CD4-positive, alpha-beta T cell treated with Interleukin-4 for 1 hour (primary cell): ENCODE measurements at regions not wholly inside any gene's neighbourhood (a gene's known extent, or its start where the extent isn't known, plus 50 kb on each side); places are given as distances from the start of the nearest gene placed in this dataset.

Source experiments
- DNase-seq, 2 donors: peaks; one replicate each; pipeline ENCODE4 v3.0.0-alpha.2; 2020 to 2022

DNA sequence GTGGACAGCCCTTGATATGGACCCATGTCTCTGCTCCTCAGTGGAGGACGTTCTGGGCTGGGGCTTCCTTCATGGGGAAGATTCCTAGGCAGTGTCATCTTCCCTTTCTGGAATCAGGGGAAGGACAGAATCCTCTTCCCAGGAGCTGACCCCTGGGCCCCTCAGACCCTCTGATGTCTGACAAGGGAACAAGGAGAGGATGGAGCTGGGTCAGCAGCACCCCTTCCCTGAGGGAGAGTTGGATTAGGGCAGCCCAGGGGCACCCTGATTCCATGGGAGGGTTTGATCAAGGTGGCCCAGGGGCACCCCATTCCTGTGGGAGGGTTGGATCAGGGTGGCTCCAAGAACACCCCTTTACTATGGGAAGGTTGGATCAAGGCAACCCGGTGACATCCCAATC, 86.5 kb downstream of the ACKR3 start:
- no peak for DNase-seq

DNA sequence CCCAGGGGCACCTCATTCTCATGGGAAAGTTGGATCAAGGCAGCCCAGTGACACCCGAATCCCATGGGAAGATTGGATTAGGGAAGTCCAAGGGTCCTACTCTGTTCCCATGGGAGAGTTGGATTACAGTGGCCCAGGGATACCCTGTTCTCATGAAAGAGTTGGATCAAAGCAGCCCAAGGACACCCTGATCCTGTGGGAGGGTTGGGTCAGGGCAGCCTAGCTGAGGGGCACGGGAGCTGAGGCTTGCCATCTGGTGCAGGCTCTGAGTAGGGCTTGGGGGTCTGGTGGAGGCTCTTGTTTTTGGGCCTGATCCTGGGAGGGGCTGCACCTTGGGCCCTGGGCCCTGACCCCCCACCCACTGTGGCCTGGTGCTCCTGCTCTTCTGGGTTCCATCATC, 87.1 kb downstream of the ACKR3 start:
- DNase-seq: no peak

DNA sequence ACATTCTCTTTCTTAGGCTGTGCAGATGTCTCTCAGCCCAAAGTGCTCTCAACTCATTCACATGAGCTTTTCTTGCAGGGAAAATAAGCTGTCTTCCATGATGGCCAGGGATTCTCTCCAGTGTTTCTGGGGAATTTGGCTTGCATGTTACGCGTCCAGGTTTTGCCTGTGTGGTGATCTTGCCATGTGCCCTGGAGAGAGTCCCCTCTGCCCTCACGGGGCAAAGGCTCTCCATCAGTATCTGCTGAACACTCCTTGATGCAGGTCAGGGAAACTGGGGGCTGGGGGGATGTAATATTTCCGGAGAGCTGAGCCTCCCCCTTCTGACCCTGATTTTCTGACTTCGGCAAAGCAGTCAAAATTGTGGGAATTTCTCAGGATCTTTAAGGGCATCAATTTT, 87.6 kb downstream of the ACKR3 start:
- no peak for DNase-seq

DNA sequence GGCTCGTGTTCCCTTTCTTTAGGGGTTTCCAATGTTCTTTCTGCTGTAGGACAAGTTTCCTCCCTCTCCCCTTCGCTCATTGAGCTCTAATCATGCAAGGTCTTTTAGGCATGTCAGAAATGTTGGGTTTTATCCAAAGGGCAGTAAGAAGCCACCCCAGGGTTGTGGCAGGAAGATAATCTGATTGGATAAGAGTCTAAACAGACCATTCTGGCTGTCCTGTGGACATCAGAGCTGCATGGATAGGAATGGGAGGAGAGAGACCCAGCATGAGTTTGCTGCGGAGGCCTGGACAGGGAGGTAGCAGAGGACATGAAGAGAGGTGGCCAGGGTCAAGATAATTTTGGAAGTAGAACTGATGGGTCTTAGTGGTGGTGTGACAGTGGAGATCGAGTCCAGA, 88.2 kb downstream of the ACKR3 start:
- DNase-seq: no peak

DNA sequence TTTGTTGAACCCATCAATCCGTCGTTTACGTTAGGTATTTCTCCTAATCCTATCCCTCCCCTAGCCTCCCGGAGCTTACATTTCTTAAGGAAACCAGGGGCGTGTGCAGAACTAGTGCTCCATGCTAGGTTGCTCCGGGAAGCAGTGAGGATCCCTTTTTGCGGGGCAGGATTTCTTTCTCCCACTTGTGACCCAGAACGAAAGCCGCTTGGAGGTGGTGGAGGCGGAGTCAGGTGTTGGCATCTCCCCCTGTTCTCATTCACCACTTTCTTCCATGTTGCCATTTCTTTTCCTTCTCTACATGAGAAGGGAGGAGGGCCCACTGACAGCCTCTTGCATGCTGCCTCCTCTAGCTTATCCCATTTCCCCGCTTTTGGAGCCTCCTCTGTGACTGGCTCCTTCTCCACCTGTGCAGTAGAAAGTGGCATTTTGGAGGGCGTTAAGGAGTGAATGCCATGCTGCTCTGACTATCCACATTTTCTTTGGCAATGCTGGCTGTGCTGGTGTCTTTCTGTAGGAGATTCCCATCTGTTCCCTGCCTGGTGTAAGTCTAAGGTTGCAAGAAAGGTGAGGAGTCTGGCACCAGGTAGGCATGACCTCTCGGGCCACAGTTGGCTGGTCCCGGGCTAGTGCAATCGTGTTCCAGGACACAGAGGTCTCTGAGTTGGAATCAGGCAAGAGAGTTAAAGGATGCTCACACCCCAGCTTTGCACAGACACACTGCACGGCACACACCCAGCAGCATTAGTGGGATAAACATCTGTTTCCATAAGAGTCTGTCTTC, 89.5 kb downstream of the ACKR3 start:
- no peak for DNase-seq

DNA sequence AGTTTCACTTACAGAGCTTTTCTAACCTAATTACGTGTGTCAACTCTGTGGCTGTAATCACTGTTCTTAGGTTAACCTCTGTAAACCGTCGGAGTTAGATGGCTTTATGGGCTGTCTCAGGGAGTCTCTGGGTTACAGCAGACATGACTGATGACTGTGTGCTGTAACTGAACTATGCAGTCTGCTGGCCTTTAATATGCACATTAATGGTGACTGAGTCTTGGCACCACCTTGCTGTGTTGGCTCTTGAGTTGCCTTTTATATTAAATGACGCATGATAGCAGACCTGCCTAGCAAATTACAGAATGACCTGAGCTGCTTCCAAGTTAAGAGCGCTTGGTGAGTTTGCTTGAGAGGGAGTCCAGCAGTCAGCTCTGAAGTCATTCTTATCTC, 90.1 kb downstream of the ACKR3 start:
- no peak for DNase-seq

DNA sequence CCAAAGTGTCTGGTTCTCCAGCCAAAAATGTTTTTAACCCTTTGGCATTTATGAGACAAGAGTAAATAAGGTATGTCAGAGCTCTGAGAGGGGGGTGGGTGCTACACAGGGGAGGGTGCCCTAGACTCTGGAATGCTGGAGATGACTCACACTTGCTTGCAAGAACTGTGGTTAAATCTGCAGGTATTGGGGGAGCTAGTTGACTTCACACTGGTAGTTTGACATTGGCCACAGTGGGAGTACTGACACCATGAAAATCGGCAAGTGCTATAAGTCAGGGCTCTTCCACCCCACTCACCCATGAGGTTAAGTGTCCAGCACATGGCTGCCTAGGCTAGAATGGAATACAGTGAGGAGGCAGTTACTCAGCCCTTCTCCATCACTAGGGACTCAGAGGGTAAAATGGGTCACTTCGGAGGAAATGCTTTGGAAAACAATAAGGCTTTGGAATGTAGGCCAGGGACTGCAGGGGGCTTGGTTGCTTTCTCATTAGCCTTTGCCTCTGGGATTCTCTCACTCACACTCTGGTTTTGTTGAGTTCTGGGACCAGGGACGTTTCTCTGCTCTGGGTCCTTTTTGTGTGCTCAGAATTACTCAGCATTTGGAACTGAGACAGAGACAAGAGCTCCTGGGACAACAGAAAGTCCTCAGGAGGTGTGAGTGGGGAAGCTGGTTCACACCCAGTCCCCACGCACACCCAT, 91.6 kb downstream of the ACKR3 start:
- DNase-seq: no peak

DNA sequence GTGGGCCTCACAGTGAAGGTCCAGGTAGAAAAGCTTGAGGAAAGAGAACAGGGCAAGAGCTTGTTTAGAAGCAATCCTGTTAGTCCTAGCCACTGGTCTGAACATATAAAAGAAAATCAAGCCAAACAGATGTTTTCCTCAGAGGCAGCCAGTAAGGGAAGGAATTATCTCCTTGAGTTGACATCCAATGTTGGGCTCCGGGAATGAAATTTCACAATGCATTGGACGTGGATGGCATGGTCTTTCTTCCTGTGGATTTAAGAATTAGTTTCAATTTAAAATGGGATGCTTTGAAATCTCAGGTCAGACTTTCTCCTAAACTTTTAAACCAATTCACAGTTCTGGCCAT, 92.1 kb downstream of the ACKR3 start:
- no peak for DNase-seq

DNA sequence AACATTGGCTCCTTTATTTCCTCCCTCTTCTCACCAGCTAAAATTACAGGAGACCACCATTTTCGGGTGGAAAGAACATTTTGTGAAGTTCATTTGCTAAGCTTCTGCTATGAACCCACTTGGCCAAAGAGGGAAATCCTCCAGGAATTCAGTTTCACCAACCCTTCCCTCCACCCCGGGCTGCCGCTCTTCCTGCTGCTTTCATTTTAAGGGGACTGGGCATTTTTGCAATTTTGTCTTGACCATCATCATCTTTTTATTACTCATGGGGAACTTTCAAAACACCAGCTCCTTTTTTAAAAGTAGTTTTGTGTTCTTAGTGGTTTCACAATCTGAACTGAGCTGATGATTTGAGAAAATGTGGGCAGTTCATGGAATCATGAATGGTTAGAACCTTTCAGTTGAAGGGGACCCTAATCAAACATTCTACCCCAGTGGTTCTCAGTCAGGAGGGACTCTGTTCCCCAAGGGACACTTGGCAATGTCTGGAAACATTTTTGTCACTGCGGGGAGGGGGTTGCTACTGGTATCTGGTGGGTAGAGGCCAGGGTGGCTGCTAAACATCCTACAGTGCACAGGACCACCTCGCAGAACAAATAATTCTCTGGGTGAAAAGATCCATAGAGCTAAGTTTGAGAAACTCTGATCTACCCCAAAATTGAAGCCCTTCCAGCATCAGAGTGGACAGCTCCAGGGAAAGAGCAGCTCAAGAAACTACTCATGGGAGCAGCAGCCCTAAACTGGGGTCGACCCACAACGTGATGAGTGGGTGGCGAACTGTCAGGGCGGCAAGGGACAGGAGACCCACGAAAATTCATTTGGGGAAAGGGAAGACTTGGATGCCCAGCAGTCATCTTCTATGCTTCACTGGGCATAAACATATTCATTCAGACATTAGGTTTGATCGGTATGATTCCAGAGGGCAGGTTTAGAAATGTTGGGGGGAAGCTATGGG, 92.9 kb downstream of the ACKR3 start:
- DNase-seq: no peak

DNA sequence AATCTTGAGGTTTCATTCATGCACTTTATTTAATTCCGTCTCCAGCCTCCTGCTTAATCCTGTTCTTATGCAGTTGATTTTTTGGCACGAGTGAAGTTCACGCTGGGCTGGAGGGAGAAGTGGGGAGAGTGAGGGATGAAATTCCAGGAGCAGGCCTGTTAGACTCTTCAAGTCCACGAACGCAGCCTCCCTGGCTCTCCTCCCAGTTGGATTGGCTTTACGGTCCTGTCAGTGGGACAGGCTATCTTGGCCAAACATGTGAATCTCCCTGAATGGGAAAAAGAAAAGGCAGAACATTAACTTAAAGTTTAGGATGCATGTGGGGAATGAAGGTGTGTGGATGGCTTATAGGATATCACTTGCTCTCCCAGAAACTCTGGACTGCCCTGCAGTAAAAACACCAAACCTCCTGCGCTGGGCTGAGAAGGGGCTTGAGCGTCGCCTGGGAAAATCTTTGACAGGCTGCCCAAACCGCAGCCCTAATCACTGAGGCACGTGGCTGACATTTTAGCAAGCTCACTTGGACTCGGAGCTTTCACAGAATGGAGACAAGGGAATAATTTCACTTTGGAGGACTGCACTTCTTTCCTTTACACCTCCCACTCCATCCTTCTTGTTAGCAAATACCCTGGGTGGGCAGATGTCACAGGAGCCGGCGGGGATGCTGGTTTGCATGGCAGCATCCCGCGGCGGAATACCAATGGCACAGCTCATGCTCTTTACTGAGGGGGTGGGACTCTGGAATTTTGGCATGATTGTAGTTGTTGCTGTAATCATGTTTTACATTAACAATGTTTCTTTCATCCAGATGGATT, 93.9 kb downstream of the ACKR3 start:
- no peak for DNase-seq

DNA sequence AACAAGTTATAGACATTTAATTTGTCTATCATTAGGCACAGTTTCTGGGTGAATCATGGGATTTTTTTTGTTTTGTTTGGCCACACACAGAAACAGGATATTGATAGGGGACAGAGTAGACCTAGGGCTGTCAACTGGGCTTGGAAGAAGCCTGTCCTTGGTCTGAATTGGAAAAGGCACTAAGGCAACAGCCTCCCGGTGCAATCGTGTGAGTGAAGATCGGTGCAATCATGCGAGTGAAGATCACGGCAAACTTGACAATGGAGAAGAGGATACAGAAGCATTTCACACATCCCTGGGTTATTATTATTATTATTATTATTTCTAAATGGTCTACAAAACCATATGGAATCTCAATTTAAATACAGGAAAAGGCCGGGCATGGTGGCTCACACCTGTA, 94.5 kb downstream of the ACKR3 start:
- DNase-seq: no peak

DNA sequence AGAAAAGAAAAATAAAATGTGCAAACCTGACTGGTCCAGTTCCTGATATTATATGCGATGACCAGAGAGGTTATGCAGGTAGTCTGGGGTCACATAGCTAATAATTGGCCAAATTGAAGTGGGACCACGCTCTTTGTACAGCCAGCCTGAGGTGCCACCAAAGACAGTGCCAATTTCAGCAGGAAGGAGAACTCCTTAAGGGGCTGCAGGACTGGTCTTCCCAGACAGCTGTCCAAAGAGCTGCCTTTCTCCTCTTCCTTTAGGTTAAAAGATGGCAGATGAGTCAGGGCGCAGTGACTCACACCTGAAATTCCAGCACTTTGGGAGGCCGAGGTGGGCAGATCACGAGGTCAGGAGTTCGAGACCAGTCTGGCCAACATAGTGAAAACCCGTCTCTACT, 95.5 kb downstream of the ACKR3 start:
- no peak for DNase-seq

DNA sequence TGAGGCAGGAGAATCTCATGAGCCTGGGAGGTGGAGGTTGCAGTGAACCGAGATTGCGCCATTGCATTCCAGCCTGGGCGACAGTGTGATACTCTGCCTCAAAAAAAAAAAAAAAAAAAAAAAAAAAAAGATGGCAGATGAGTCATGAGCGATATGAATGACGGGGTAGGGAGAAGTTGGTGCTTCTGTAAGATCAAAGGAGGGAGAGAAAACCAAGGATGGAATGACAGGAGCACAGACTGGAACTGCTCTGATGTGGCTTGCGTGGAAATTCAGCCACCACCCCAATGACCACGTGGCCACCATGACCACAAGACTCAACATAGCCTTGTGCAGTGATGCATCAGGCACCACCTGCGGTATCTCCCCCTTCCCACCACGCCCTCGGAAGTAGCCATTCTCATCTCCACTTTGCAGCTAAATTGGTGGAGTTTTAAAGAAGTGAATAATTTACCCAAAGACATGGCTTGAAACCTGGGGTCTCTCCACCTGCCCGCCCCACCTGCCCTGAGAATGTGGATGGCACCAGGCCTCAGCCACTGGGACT, 96.0 kb downstream of the ACKR3 start:
- no peak for DNase-seq

DNA sequence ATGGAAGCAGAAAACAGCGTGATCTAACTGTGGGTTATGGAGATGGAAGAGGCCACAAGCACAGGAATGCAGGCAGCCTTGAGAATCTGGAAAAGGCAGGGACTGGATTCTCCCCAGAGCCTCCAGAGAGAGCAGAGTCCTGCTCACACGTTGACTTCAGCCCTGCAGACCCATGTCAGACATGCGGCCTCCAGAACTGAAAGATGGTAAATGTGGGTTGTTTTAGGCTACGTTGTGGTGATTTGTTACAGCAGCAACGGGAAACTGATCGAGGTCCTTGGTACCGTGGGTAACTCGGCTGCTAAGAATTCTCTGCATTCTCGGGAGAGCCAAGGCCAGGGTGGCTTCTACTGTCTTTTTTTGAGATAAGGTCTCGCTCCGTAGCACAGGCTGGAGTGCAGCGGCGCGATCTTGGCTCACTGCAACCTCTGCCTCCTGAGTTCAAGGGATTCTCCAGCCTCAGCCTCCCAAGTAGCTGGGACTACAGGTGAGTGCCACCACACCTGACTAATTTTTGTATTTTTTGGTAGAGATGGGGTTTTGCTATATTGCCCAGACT, 97.1 kb downstream of the ACKR3 start:
- DNase-seq: no peak

DNA sequence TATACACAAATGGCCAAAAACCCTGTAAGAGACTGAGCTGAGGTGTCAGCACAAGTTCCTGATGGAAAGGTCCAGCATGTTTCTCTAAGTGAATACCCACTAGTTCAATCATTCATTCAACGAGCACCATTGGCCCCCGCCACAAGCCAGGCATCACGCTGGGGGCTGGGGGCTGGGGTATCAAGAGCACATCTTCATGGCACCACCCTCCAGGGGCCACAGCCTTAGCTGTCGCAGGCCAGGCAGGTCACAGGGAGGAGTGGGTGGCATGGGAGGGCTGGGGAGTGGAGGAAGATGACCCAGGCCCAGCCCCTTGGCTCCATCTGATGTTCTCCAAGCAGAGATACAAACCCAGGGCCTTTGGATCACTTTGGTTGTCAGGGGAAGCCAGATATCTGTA, 97.9 kb downstream of the ACKR3 start:
- DNase-seq: no peak

DNA sequence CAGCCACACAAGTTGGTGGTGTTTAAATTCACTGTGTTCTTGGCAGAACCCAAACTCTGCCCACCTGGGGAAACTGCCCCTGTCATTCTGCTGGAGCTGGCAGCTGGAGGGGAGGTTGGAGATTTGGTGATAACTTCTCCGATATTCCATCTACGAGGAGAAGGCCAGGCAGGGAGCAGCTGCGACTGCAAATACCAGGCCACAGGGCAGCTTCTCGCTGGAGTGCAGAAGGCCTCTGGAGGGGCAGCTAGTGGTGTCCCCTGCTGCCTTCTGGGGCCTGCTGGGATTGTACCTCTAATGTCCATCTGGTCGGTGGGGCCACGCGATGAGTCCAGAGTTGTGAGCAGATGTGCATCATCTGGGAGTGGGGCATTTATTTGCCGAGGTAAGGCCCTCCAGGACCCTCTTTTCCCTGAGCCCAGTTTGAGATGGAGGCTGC, 98.9 kb downstream of the ACKR3 start:
- no peak for DNase-seq

DNA sequence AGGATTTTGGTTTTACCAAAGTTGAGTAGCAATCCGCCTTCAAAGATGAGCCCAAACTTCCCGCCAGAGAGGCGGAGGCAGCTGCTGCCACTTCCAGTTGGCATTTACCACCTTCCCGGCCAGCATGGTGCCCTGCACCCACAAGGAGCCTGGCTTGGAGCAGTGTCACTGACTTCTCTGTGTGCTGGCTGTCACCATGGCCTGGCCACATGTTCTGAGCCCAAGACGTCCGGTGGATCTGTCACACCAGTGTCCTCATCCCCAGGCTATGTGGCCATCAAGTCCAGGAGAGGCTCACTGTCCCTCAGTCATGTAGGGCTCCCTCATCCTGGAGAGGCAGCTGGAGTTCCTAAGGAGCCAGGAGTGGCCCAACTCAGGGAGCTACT, 100.6 kb downstream of the ACKR3 start:
- no peak for DNase-seq

DNA sequence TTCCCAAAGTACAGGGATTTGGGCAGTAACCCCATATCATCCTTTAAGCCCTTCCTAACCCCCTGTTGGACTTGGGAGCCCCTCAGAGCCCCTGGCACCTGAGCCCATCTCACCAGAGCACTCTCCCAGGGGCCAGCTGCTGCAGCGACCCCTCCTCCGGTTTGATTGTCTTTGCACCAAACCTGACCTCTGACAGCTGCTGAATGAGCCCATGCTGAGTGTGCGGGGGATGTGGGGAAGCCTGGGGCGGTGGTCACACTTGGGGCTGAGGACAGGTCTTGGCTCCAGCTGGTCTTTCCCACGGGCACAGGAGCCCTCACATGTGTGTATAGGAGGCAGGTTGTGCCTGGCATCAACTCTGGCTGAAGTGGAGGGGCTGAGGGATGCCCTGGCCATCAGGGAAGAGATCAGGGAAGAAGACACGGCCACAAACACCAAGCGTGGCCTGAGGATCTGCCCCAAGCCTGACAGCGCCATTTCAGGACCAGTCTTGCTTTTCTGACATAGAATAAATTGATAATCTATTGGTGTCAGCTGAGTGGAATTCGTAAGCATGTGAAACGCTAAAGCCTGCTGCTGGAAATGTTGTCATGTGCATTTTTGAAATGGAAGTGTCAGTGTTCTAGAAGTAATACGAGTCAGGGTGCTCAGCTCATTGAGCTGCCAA, 102.4 kb downstream of the ACKR3 start:
- DNase-seq: no peak

DNA sequence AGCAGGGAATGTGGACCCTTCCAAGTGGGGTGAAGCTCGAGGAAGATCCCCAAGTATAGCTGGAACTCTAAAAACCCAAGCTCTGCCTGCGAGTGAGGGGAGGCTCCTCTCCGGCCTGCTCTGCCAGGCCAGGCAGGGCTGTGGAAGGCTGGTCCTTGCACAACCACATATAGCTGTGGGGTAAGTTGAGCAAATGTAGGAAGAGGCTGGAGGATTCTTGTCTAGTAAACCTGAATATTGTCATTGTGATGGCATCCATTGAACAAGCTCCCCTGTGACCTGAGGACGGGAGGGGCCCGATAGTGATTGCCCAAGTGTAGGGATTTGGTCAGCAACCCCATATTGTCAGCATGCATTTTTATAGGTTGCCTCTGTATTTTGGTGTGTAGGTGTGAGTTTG, 103.0 kb downstream of the ACKR3 start:
- DNase-seq: no peak

DNA sequence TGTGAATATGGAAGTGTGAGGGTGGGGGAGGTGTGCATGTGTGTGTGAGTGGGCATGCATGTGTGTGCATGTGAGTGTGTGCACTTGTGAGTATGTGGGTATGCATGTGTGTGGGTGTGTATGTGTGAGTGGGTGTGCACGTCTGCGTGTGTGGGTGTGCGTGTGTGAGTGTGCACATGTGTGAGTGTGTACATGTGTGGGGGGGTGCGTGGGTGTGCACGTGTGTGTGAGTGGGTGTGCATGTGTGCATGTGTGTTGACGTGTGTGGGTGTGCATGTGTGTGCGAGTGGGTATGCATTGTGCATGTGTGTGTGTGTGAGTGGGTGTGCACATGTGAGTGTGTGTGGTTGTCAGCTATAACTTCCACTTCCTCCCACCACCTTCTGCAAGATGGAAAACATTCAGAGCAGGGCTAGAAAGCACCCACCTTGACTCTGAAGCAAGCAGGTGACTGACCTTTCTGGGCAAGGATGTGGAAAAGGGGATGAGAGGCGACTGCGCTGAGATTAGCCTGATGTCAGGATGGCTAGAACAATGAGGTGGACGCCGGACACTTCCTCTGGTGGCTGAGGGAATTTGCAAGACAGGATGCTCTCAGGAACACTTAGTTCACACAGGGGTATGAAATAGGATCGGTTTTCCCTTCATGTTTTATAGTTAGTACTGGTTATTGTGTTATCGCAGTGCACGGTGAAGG, 103.6 kb downstream of the ACKR3 start:
- DNase-seq: no peak

DNA sequence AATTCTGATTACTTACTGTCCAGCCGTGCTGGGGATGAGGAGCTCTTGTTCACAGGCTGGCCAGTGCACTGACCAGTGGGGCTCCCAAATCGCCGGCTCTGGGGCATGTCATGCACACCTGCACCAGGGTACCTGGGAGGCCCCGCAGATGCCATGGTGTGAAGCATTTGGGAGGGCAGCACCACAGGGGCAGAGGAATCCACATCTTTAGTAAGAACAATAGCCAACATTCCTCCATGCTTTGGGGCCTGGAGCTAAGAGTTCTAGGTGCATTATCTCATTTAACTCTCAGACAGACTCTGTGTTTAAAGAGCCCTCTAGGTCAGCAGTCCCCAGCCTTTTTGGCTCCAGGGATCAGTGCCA, 104.2 kb downstream of the ACKR3 start:
- DNase-seq: no peak
